GM18868 (cell line): ENCODE measurements at regions not wholly inside any gene's neighbourhood (a gene's known extent, or its start where the extent isn't known, plus 50 kb on each side); places are given as distances from the start of the nearest gene placed in this dataset.
A peak's percentile ranks its signal among the peaks of the same experiment; 100 is the strongest.

Experiments
- ATAC-seq: cut with Tn5 transposase; IDR thresholded peaks from one replicate; pipeline ENCODE4 v1.9.1; 2021; ENCODE audit warnings: mild to moderate bottlenecking, moderate library complexity; ENCODE audit not compliant: unreplicated experiment

DNA sequence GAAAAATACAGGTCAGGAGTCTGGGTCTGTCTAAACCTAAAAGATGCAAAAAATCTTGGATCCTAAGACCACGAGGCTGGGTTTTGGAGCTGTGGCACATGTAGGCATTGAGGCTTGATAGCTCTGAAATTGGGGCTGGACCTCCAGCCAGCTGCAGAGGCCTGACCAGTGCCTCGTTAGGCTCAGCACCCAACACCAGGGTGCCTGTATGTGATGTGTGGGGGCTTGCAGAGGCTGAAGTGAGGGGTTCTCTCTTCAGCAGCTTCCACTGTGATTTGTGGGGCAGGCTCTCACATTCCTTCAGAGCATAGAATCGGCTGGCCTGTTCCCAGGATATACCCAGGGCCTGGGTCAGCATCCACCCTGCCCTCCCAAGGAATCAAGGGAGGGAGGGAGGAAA is 247.8 kb downstream of the BUB3 start:
- ATAC-seq: no peak

DNA sequence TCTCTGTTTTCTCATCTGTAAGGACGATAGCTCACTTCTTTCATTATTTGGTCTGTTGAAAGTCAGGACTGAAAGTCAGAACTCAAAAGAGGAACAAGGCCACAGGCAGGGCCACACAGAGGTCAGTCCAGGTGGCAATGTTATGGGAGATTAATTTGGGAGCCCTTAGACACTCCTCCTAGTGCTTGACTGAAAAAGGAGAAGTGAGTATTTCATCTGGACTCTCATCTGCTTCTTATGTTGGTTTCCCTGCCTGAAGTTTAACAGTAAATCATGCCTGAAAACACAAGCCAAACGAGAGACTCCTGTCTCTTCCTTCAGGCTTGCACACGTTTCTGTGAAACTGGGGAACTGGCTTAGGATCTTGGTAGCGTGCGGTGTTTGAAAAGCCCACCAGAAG is 248.5 kb downstream of the BUB3 start:
- ATAC-seq: peak; percentile 69

DNA sequence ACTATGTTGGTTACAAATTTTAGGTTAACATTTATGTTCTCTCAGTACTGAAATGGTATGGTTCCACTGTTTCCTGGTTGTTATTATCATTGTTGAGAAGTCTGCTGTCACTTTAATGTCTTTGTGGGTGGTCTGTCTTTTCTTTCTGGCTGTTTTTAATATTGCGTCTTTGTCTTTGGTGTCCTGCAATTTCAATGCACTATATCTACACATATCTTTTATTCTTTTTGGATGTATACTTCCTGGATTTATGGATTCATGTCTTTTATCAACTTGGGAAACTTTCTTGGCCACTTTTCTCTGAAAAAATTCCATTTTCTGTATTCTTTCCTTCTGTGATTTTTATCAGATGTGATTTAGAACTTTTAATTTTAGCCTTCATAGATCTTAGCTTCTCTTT is 250.2 kb downstream of the BUB3 start:
- no peak for ATAC-seq

GRCh38 chr10:123408660-123409059 is 254.5 kb downstream of the BUB3 start:
- no peak for ATAC-seq

DNA sequence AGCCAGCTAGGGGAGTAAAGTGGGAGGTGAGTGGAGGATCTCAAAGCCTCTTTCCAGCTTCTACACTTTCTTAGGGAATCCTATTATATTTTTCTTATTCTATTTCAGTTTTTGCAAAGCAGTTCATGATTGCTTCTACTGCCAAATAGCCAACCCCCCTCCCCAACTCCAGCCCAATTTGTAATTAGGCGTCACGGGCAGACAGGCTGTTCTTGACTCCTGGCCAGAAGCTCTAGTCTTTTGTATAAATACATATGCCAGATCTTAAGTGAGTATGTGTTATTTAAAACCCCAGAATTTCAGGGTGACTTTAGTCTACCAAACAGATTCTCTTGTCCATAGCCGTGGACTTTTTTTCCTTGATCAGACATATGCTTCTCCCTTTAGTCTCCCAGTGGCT is 255.2 kb downstream of the BUB3 start:
- no peak for ATAC-seq

- no peak for ATAC-seq
Measured at GRCh38 chr10:123409884-123410283, 255.7 kb downstream of the BUB3 start.

- ATAC-seq: no peak
Measured at GRCh38 chr10:123413353-123413752, 252.8 kb upstream of the GPR26 start.

- ATAC-seq: no peak
Measured at GRCh38 chr10:123415523-123415922, 250.6 kb upstream of the GPR26 start.

DNA sequence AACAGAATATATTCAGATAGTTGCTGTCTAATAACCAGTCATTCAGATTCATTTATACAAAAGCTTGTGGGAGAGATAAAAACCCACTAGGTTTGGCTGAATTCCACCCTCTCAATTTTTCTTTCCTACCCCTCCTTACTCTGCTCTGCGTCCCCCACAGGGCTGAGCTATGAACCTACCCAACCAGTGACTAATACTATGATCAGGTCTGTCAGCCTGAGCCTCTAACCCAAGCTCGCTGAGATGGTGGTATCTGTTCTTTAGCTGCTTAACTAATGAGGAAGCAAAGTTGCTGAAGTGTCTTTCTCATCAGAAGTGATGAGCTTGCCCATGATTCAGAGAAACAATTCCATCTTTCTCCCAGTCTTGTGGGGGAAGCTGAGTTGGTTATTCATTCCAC is 248.7 kb upstream of the GPR26 start:
- ATAC-seq: no peak

- ATAC-seq: no peak
Measured at GRCh38 chr10:123421461-123421860, 244.7 kb upstream of the GPR26 start.

DNA sequence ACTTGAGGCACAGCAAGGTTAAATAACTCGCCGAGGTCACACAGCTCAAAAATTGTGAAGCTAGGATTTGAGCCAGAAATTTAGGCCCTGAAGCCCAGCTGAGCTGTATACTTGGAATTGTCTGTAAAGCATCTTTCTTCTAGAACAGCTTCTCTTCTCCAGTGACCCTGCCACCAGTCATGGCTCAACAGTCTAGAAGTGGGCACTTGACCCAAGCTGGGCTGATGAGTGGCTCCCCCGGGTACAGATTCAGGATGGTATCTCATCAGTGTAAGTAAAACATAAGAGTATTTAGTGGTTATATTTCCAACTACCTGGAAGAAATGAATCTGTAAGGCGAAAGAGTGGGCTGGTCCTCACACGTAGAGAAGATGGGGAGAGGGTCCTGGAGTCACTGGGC is 243.9 kb upstream of the GPR26 start:
- no peak for ATAC-seq

- no peak for ATAC-seq
Measured at GRCh38 chr10:123424537-123424936, 241.6 kb upstream of the GPR26 start.

DNA sequence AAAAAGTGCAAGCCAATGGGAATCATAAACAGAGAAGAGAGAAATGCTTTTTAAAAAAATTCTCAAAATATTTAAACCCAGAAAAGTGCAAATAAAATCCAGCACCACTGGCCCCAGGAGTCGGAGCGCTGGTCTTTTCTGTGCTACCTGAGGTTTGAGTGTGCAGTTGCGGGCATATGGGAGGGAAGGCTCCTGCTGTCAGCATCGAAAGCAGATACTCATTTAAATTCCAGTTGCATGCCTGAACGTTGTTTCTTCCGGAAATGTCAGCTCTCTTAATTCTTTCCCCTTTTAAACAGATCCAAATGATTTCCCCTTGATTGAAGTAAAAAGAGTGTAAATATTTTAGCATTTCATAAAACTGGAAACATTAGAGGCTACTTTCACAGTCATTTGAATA is 240.5 kb upstream of the GPR26 start:
- ATAC-seq: no peak

- no peak for ATAC-seq
Measured at GRCh38 chr10:123427165-123427786, 238.9 kb upstream of the GPR26 start.

DNA sequence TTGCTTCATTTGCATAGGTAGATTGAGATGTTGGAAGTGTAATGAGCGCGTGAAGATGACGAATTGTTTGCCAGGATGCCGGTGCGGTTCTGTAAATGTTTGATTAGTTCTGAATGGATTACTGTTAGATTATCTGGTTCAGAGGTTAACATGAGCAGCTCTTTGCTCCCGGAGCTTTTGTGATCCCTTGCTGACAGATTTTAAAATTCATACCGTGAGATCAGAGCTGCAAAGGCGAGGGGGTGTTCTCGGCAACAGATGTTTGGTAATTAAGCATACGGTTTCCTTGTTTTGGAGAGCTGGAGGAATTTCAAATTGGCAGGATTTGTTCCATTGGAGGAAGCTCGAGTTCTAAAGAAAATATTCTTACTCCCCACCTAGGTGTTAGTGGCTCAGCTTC is 237.8 kb upstream of the GPR26 start:
- ATAC-seq: no peak

DNA sequence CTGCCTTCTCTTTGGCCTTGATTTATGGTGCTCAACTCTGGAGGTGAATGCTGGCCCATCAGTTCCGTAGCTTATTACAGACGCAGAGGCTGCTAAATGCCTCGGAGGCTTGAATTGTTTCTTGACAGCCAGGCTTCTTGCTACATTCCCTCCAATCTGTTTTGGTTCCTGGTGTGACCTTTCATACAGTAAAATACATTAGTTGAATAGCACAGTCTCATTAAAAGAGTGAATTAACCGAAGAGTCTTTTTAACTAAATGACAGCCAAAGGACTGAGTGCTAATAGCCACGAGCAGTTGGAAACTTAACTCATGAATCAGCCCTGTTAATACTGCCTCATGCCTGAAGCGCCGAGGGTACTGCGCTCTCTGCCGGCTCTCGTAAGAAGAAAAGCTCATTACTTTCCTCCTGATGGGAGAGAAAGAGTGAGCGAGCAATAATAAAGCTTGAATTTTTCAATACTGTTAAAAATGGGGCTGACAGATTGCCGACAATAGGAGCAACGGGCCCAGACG is 236.4 kb upstream of the GPR26 start:
- ATAC-seq: no peak

- ATAC-seq: no peak
Measured at GRCh38 chr10:123433539-123433938, 232.6 kb upstream of the GPR26 start.

DNA sequence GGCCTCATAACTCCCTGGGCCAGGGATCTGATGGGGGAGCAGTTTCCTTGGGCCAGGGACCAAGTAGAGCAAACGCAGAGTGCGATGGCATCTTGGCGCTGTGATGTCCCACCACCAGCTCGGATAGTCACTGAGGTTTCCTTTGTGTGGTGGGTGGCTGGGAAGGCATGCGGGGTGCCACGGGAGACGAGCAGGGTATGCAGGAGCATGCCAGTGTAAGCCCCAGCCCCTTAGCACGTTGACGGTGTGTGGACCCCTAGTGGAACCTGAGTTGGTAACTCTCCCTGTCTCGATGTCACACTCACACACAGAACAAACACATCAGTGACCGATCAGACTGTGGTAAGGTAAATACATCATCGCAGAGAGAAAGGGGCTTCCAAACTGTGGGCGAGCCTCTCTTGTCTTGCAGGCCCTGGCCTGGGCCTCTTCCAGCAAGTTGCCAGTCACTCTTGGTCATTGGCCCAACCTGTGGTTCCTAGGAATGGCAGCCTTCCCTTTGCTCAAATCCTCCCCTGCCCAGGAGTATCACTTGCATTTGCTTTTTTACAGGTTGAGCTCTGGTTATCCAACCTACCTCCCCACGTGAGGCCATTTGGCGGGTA is 231.6 kb upstream of the GPR26 start:
- ATAC-seq: no peak

GRCh38 chr10:123442901-123443300 is 223.3 kb upstream of the GPR26 start:
- peak; percentile 79 for ATAC-seq

GRCh38 chr10:123443924-123444323 is 222.2 kb upstream of the GPR26 start:
- ATAC-seq: no peak

DNA sequence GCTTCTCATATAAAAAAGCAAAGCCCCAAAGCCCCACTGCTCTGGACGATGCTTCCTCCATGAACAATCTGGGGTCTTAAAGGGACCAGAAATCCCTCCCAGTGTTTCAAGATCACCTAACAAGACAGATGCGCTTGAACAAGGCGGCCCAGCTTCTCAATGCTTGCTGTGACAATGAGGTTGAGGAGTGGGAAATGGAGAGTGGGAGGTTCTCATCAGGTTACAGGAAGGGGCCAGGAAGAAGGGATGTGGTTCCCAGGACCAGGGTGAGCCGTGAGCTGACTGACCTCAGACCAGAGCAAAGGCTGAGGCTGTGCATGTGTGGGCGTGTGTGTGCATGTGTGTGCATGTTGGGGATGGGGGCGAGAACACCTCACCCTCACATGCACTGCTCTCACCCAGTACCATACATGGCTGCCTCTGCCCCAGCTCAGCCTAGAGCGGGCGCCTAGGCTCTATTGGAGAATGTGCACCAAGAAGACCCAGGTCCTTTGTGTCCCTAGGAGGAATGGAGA is 220.8 kb upstream of the GPR26 start:
- ATAC-seq: no peak

GRCh38 chr10:123446449-123447156 is 219.6 kb upstream of the GPR26 start:
- no peak for ATAC-seq
